ENCODE measurements at regions not wholly inside any gene's neighbourhood (a gene's known extent, or its start where the extent isn't known, plus 50 kb on each side); places are given as distances from the start of the nearest gene placed in this dataset.
"Not testable (repeated sequence)": the region's sequence is repeated elsewhere in the genome, so short reads cannot be mapped to it uniquely, and the experiment has no call there.

DNA sequence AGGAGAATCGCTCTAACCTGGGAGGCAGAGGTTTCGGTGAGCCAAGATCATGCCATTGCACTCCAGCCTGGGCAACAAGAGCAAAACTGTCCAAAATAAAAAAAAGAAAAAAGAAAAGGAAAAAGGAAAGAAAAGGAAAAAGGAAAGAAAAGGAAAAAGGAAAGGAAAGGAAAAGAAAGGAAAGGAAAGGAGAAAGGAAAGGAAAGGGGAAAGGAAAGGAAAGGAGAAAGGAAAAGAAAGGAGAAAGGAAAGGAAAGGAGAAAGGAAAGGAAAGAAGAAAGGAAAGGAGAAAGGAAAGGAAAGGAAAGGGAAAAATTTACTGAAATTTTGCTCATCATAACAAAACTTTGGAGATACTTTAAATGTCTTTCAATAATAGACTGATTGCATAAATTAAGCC is 391.3 kb upstream of the GYPC start:
- DNase-seq (ENCODE audit: low read depth) = no peak
- TF ChIP-seq, protein P1, sequence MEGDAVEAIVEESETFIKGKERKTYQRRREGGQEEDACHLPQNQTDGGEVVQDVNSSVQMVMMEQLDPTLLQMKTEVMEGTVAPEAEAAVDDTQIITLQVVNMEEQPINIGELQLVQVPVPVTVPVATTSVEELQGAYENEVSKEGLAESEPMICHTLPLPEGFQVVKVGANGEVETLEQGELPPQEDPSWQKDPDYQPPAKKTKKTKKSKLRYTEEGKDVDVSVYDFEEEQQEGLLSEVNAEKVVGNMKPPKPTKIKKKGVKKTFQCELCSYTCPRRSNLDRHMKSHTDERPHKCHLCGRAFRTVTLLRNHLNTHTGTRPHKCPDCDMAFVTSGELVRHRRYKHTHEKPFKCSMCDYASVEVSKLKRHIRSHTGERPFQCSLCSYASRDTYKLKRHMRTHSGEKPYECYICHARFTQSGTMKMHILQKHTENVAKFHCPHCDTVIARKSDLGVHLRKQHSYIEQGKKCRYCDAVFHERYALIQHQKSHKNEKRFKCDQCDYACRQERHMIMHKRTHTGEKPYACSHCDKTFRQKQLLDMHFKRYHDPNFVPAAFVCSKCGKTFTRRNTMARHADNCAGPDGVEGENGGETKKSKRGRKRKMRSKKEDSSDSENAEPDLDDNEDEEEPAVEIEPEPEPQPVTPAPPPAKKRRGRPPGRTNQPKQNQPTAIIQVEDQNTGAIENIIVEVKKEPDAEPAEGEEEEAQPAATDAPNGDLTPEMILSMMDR (conservative IDR thresholded peaks at IDR 0.05; ENCODE audit: low read length) = no peak
- no peak overlapping the region for H3K4me3 ChIP-seq (ENCODE audit: low read length)

DNA sequence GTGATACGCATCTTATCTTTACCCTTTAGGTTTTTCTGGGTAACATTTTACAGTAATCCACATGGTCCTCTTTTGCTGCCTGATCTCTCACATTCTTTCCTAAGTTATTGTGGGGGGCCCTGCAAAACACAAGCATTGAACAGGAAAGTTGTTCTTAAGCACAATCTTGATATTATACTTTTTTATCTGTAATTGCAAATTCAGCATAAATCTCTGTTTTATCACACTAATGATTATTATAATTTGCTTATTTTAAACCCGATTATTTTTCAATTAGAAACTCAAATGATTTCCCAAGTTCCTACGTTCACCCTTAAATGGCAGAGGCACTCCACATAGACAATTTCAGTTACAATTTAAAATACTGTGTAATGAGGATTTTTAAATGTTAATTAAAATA is 386.0 kb upstream of the GYPC start:
- DNase-seq (ENCODE audit: low read depth) = no peak
- H3K4me3 ChIP-seq (ENCODE audit: low read length) = no peak overlapping the region
- TF ChIP-seq, protein P1 (conservative IDR thresholded peaks at IDR 0.05; ENCODE audit: low read length) = no peak

DNA sequence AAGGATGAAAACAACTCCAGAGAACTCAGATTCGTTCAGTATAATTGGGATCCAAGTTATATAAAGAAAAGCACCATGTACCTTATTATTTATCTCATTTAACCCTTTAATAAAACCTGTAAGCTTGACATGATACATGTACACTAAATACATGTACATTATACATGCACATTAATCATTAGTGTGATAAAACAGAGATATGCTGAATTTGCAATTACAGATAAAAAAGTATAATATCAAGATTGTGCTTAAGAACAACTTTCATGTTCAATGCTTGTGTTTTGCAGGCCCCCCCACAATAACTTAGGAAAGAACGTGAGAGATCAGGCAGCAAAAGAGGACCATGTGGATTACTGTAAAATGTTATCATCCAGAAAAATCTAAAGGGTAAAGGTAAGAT is 385.4 kb upstream of the GYPC start:
- no peak overlapping the region for H3K4me3 ChIP-seq (ENCODE audit: low read length)
- no peak for DNase-seq (ENCODE audit: low read depth)
- TF ChIP-seq, protein P1 (conservative IDR thresholded peaks at IDR 0.05; ENCODE audit: low read length) = no peak

DNA sequence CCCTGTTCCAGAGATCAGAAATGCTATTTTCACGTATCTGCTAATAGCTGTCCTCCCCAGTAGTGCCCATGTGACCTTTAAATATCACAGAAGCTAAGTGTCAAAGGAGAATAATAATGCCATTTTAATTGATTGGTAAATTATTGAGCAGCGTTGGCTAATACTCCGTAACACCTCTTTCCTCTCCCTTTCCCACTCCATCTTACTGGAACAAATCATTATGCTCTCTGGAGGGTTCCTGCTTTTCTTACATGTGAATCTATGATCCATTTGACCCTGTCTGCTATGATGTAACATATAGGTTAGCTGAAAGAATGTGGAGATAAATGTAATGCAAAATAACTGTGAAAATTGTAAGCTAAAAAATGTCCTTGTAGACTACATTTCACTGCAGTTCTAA is 383.6 kb upstream of the GYPC start:
- H3K4me3 ChIP-seq (ENCODE audit: low read length) = no peak overlapping the region
- TF ChIP-seq, protein P1 (conservative IDR thresholded peaks at IDR 0.05; ENCODE audit: low read length) = no peak
- no peak for DNase-seq (ENCODE audit: low read depth)

DNA sequence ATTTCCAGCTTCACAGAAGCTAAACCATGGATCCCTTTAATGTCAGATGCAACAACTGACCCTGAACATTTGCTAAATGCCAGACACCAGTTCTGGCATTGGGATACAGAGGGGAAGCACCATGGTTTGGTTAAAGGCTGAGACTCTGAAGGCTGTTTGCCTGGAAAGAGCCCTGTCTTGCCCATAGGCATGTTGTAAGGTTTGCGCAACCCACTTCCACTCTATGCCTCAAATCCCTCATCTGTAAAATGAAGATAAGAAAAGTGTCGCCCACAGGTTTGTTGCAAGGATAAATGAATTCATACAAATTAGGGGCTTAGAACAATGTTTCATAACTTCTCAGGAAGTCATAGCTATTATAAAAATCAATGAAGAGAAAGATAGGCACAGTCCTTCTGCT is 380.9 kb upstream of the GYPC start:
- H3K4me3 ChIP-seq (ENCODE audit: low read length) = no peak overlapping the region
- TF ChIP-seq, protein P1 (conservative IDR thresholded peaks at IDR 0.05; ENCODE audit: low read length) = no peak
- no peak for DNase-seq (ENCODE audit: low read depth)

DNA sequence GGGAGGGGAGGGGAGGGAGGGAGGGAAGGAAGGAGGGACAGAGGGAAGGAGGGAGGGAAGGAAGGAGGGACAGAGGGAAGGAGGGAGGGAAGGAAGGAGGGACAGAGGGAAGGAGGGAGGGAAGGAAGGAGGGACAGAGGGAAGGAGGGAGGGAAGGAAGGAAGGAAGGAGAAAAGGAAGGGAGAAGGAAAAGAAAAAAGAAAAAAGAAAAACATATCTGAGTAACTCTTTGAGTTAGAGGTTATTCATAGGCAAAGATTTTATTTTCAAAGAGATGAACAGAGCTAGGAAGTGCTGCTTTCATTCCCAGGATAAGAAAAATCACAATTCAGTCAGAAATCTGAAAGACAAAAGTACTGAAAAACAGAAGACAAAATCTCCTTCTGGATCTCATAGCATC is 379.7 kb upstream of the GYPC start:
- DNase-seq (ENCODE audit: low read depth) = not testable (repeated sequence)

DNA sequence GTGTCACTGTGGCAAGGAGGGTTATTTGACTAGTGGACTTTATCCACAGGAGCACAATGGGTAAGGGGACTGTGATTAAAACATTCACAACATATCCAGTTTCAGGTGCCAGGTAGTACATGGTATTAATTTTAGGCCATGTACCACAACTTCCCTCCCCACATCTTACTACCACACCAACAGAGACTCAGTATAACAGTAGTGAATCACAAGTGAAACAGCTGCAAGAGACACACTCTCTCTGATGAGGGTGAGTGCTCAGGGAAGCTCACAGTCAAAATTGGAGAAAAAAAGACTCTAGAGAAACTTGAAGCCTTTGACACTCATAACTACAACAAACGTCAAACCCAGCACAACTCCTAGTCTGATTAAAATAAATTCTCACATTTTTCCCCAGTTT is 367.6 kb upstream of the GYPC start:
- DNase-seq (ENCODE audit: low read depth) = no peak
- no peak overlapping the region for H3K4me3 ChIP-seq (ENCODE audit: low read length)
- TF ChIP-seq, protein P1 (conservative IDR thresholded peaks at IDR 0.05; ENCODE audit: low read length) = no peak

More for the DNA sequence above, 379.7 kb upstream of the GYPC start:
- not testable (repeated sequence) for H3K4me3 ChIP-seq (ENCODE audit: low read length)

DNA sequence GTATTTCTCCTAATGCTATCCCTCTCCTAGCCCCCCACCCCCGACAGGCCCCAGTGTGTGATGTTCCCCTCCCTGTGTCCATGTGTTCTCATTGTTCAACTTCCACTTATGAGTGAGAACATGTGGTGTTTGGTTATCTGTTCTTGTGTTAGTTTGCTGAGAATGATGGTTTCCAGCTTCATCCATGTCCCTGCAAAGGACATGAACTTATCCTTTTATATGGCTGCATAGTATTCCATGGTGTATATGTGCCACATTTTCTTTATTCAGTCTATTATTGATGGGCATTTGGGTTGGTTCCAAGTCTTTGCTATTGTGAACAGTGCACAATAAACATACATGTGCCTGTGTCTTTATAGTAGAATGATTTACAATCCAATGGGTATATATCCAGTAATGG is 362.0 kb upstream of the GYPC start:
- not testable (repeated sequence) for DNase-seq (ENCODE audit: low read depth); H3K4me3 ChIP-seq (ENCODE audit: low read length)
